Activated naive CD4-positive, alpha-beta T cell treated with anti-CD3 and anti-CD28 coated beads, Interleukin-2, amount 10 ng/mL, durations not matched to agents 7 days and 5 days (primary cell): ENCODE measurements at regions not wholly inside any gene's neighbourhood (a gene's known extent, or its start where the extent isn't known, plus 50 kb on each side); places are given as distances from the start of the nearest gene placed in this dataset.

ENCODE experiments used
- CTCF ChIA-PET: fragments of 350-600 bp; sonication (Branson Sonifier 250); formaldehyde crosslinking; loops from one replicate; lab custom pipeline; 2021; ENCODE audit warnings: antibody characterized with exemption; lab: Charles Lee
- DNase-seq: peaks from one replicate; pipeline ENCODE4 v3.0.0-alpha.2; 2020
- H3K27ac Mint-ChIP-seq: one replicate; pipeline ENCODE4 v1.8.0; 2021; ENCODE audit warnings: mild to moderate bottlenecking, moderate library complexity, mixed read lengths
- H3K27me3 Mint-ChIP-seq: one replicate; pipeline ENCODE4 v1.8.0; 2021; ENCODE audit warnings: mild to moderate bottlenecking, mixed read lengths
- H3K36me3 Mint-ChIP-seq: one replicate; pipeline ENCODE4 v1.8.0; 2021; ENCODE audit warnings: mixed read lengths
- H3K4me1 Mint-ChIP-seq: one replicate; pipeline ENCODE4 v1.8.0; 2021; ENCODE audit warnings: mixed read lengths
- H3K4me3 Mint-ChIP-seq: one replicate; pipeline ENCODE4 v1.8.0; 2021; ENCODE audit warnings: mild to moderate bottlenecking, moderate library complexity, mixed read lengths
- H3K9me3 Mint-ChIP-seq: one replicate; pipeline ENCODE4 v1.8.0; 2021; ENCODE audit warnings: mixed read lengths

DNA sequence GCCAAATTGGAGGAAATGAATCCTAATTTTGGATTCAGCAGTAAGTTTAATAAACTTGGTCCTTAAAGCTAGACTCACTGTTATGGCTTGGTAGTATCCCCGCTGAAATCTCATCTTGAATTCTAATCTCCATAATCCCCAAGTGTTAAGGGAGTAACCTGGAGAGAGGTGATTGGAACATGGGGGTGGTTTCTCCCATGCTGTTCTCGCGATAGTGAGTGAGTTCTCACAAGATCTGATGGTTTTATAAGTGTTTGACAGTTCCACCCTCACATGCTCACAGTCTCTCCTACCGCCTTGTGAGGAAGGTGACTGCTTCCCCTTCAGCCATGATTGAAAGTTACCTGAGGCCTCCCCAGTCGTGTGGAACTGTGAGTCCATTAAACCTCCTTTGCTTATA lies 824.5 kb upstream of the WWC1 start:
- peaks cover 11% of the 10 kb centered on the region for H3K9me3 Mint-ChIP-seq
- no peaks in the 10 kb centered on the region for H3K27me3 Mint-ChIP-seq
- no peak overlapping the region for H3K27ac Mint-ChIP-seq
- no peaks in the 10 kb centered on the region for H3K4me1 Mint-ChIP-seq
- H3K36me3 Mint-ChIP-seq, result no peaks in the 10 kb centered on the region
- no peak overlapping the region for H3K4me3 Mint-ChIP-seq
- CTCF ChIA-PET, result no interaction called here
- no peak for DNase-seq

DNA sequence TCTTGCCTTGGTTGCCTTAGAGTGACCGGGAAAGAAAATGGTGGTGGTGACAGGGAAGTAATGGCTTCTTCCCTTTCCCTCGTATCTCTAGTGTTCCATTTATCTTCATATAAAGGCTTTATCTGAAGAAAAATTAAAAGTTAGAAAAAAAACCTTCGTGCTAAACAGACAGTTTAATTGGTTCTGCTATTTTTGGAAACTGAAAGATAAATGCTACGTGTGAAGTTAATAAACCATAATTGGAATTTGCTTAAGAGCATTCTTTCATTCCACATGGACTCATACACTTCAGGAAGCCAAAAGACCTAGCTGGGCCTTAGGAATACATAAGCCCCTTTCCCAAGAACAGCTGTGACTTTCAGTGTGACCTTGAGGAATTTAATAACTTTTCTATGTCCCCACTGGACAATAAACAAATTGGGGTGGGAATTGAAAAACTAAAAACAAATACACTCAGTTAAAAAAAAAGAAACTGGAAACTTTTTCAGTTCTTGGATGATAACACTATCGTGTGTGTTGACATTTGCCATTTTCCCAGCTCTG lies 818.8 kb upstream of the WWC1 start:
- Mint-ChIP-seq H3K9me3 (peaks cover 4% of the 10 kb centered on the region), H3K27me3 (no peaks in the 10 kb centered on the region), H3K4me1 (no peaks in the 10 kb centered on the region), H3K36me3 (no peaks in the 10 kb centered on the region), H3K27ac (no peak overlapping the region), H3K4me3 (no peak overlapping the region)
- DNase-seq, result no peak
- CTCF ChIA-PET, result no interaction called here

DNA sequence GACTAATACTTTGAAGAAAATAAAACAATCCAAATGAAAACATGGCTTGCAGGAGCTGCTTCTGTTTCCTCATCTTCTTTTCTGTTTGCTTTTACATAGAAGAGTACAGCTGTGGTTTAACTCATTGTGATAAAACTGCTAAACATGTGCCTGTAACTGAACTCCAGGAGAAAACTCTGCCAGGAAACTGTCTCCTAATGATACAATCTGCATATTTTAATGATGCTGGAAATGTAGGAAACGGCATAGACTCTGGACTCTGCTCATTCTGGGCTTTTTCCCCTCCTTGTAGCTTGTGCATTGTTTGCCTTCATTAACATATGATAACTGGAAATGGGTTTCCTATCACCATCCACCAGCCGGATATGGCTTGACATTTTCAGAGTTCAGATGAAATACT lies 813.3 kb upstream of the WWC1 start:
- Mint-ChIP-seq H3K36me3 (no peaks in the 10 kb centered on the region), H3K27me3 (no peaks in the 10 kb centered on the region), H3K27ac (no peak overlapping the region), H3K4me3 (no peak overlapping the region), H3K4me1 (no peaks in the 10 kb centered on the region), H3K9me3 (peaks cover 8% of the 10 kb centered on the region)
- DNase-seq, result no peak
- CTCF ChIA-PET, result no interaction called here

DNA sequence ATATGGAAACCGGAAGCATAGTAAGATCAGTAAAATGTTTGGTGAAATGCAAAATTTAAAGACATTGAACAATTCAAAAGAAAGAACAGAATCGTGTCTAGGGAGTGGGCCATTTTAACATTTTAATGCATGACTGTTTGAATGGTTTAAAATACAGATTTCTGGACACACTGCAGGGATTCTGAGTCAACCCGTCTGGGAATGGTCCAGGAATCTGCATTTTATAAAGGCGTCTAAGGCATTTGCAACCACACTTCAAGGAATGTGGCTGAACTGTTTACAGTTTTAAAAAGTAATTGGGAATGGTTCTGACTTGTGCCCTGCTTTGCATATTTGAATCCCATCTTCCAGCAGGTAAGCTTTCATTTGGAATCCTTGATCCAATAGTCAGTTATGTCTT lies 811.7 kb upstream of the WWC1 start:
- Mint-ChIP-seq H3K4me3 (no peak overlapping the region), H3K27ac (no peak overlapping the region), H3K9me3 (peaks cover 11% of the 10 kb centered on the region), H3K36me3 (no peaks in the 10 kb centered on the region), H3K27me3 (no peaks in the 10 kb centered on the region), H3K4me1 (no peaks in the 10 kb centered on the region)
- no peak for DNase-seq
- CTCF ChIA-PET, result no interaction called here

DNA sequence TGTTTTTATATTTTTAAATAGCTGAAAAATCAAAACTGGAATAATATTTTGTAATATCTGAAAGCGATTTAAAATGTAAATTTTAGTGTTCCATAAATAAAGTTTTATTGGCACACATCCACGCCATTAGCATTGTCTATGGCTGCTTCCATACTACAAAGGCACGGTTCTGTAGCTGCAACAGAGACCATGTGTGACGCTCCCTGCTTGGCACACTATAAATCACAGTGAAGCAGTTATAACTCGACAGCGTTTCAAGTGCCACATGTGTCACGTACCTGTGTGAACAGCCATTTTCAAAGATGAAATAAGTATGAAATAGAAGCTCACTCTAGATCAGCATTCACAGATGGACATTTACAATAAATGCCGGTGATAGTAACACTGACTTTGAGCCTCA lies 810.1 kb upstream of the WWC1 start:
- no peak overlapping the region for H3K4me3 Mint-ChIP-seq
- H3K27ac Mint-ChIP-seq, result no peak overlapping the region
- DNase-seq, result no peak
- H3K4me1 Mint-ChIP-seq, result no peaks in the 10 kb centered on the region
- H3K27me3 Mint-ChIP-seq, result no peaks in the 10 kb centered on the region
- CTCF ChIA-PET, result no interaction called here
- peaks cover 10% of the 10 kb centered on the region for H3K9me3 Mint-ChIP-seq
- H3K36me3 Mint-ChIP-seq, result no peaks in the 10 kb centered on the region

DNA sequence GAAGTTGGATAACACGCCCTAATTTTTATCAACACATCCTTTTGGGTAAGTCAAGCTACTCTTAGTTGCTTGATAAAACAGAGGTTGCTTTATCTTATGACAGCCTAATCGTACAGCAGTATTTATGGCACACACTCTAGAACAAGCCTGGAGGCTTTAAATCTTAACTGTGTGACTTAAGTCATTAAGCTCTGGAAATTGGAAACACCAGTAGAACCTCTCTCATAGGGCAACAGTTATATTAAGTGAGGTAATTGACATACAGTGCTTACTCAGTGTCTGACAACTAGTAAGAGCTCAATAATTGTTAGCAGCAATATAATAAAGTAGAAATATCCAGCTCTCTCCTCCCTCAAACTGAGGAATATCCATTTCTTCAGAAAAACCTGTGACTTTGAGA lies 808.9 kb upstream of the WWC1 start:
- no peaks in the 10 kb centered on the region for H3K4me1 Mint-ChIP-seq

DNA sequence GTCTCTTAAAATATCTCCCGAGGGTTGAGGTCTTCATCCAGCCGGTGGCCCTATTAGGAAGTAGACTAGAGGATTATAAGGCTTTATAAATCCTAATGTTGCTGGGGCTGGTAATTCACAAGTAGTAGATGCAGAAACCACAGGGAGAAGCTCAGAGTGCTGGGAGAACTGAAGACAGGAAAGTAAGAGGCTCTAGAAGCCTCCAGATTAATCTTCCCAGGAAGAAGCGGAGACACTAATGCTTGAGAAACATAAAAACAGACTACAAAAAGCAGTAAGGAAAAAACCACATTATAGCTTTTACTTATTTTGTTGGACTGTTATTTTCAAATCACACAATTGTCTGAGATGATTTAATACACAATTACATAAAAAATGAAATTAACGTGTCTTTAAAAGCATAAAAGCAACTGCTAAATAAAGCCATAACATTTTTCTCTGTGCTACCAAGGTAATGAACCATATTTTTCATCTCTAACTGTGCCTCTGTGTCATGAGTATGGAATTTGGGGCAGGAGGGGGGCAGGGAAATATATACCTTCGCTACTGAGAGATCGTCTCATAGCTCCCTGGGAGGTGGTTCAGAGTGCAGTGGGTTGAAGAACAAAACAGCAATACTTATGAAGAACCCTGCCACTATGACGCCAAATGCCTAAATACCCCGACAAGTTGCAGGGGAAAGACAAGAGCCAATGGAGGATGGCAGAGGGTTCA lies 806.2 kb upstream of the WWC1 start:
- no peak overlapping the region for H3K27ac Mint-ChIP-seq
- no peak for DNase-seq

More for the DNA sequence above, 808.9 kb upstream of the WWC1 start:
- no peak for DNase-seq
- Mint-ChIP-seq H3K27me3 (no peaks in the 10 kb centered on the region), H3K4me3 (no peak overlapping the region), H3K9me3 (peaks cover 15% of the 10 kb centered on the region), H3K27ac (no peak overlapping the region), H3K36me3 (no peaks in the 10 kb centered on the region)
- CTCF ChIA-PET, result no interaction called here

DNA sequence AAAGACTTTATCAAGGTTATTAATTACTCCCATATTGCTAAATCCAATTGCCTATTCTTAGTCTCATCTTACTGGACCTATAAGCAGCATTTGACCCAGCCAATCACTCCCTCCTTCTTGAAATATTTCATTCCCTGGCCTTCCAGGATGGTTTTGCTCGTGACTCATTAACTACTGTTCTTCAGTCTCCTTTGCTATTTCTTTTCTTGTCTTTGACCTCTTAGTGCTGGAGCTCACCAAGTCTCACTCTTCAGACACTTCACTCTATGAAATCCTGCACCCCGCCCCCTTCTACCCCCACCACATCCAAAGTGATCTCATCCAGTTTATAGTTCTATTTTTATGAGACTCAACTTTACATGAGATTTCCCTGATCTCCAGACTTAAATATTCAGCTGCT lies 803.1 kb upstream of the WWC1 start:
- Mint-ChIP-seq H3K9me3 (peaks cover 9% of the 10 kb centered on the region), H3K4me3 (no peak overlapping the region), H3K36me3 (no peaks in the 10 kb centered on the region), H3K4me1 (no peaks in the 10 kb centered on the region), H3K27me3 (no peaks in the 10 kb centered on the region), H3K27ac (no peak overlapping the region)
- DNase-seq, result no peak
- CTCF ChIA-PET, result no interaction called here

More for the DNA sequence above, 806.2 kb upstream of the WWC1 start:
- CTCF ChIA-PET, result no interaction called here
- H3K4me3 Mint-ChIP-seq, result no peak overlapping the region
- no peaks in the 10 kb centered on the region for H3K27me3 Mint-ChIP-seq
- H3K36me3 Mint-ChIP-seq, result no peaks in the 10 kb centered on the region
- peaks cover 15% of the 10 kb centered on the region for H3K9me3 Mint-ChIP-seq
- H3K4me1 Mint-ChIP-seq, result no peaks in the 10 kb centered on the region

DNA sequence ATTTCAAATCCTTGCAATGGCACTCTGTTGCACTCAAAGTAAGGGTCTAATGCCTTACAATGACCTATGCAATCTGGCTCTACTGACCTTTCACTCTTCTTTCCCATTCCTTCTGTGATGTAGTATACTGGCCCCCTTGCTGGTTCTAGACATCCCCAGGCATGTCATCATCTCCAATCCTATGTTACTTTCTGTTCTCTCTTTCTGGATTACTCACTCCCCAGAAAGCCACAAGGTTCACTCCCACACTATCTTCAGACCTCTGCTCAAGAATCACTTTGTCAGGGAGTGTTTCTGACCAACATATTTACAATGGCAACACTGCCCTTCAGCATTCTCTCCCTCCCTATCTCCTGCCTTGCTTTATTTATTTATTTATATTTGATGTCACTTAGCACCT lies 802.2 kb upstream of the WWC1 start:
- Mint-ChIP-seq H3K27ac (no peak overlapping the region), H3K27me3 (no peaks in the 10 kb centered on the region), H3K36me3 (no peaks in the 10 kb centered on the region), H3K4me3 (no peak overlapping the region), H3K9me3 (peaks cover 8% of the 10 kb centered on the region), H3K4me1 (no peaks in the 10 kb centered on the region)
- CTCF ChIA-PET, result no interaction called here
- no peak for DNase-seq

DNA sequence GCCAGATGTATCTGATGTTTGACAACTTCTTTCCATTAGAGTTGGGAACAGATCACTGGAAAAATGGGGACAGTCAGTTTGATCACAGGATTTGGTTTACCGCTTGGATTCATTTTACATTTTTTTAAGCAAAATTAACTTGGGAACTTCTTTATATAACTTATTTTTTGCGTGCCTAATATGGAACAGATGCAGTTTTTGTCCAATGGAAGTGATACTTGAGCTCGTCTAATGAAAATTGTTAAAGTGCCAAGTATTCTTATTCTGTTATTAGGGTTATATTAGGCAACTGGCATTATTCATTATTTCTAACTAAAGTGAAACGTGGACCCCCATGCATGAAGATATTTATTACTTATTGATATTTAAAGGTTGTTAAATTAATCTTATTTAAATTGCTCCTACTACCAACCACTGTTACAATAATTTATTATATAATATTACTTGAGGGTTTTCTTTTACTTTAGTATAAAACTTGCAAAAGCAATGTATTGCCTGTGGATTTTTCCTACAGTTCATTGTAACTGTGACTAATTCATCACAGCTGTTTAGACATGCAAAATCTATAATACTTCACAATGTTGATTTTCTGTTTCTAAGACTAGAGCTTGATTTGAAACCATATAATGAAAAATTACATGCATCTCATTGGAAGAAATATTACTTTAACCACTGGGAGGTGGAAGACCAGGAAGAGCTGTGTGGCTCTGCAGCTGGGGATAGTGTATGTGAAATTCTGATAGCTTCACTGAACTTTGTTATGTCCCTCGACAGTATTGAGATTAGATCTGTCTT lies 787.3 kb upstream of the WWC1 start:
- Mint-ChIP-seq H3K27me3 (no peaks in the 10 kb centered on the region), H3K27ac (no peak overlapping the region), H3K36me3 (no peaks in the 10 kb centered on the region), H3K9me3 (peaks cover 3% of the 10 kb centered on the region), H3K4me3 (no peak overlapping the region), H3K4me1 (no peaks in the 10 kb centered on the region)
- DNase-seq, result no peak
- CTCF ChIA-PET, result no interaction called here

DNA sequence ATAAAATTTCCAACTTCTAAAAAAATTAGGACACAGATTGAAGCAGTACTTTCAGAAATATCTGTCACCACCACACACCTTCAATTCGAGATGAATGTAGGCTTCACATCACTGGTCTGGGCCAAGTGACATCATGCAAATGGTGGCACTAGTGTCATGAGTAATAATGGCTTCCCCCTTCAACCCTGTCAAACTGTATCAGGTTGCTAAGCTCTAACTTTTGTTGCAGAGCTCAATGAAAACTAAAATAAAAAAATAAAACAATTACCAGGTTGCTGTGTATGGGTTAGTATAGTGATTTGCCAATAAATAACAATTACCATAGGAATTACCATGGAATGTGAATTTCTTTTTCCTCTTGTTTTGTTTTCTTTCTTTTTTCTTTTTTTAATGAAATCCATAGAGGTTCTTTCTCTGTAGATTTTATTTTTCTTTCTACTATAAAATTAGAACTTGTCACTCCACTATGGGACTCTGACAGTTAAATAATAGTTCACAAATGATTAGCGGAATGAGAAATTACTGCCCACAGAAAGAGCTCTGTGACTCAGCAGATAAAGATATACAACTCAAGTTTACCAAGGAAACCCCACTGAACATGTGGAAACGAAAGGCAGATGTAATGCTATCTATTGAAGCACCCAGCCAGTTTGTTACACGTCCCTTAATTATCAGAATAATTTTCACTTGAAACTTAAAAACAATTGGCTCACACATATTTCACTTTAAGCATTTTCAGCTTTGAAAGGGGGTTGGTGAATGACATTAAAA lies 783.8 kb upstream of the WWC1 start:
- Mint-ChIP-seq H3K9me3 (peaks cover 2% of the 10 kb centered on the region), H3K36me3 (no peaks in the 10 kb centered on the region), H3K27ac (no peak overlapping the region), H3K4me3 (no peak overlapping the region), H3K27me3 (no peaks in the 10 kb centered on the region), H3K4me1 (no peaks in the 10 kb centered on the region)
- CTCF ChIA-PET, result no interaction called here
- no peak for DNase-seq

DNA sequence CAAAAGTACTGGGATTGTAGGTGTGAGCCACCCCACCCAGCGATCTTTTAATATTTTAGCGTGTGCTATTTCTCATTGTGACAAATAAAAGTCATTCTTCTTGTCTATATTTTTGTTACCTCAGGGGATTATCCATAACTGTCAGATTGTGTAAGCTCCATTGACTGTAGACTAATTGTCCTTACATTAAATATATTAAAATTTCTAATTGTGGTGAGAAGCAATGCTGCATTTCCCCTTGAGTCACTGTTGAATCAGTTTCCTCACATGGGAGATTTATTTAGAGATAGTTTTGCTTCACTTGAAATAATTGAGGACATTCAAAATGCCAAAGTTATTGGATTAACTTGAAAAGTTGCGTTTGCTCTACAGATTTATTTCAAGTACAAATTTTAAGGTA lies 782.4 kb upstream of the WWC1 start:
- Mint-ChIP-seq H3K27ac (no peak overlapping the region), H3K9me3 (peaks cover 2% of the 10 kb centered on the region), H3K27me3 (no peaks in the 10 kb centered on the region), H3K4me1 (no peaks in the 10 kb centered on the region), H3K4me3 (no peak overlapping the region), H3K36me3 (no peaks in the 10 kb centered on the region)
- no peak for DNase-seq
- CTCF ChIA-PET, result no interaction called here

DNA sequence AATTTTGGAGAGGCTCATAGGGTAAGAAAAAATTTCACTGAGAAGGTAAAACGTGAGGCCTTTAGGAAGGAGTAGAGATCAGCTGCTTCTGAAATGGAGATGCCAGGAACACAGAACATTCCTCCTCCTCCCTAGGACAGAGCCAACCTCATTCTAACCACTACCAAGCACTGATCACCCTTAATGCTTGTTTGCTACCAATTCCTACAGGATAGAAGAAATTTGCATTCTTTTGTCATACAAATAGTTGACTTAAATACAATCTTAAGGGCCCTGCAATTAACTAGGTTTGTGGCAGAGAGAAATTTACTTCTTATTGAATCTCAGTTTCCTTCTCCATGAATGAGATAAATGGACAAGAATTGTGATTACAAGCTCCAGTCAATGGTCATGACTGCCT lies 780.2 kb upstream of the WWC1 start:
- Mint-ChIP-seq H3K4me3 (no peak overlapping the region), H3K9me3 (peaks cover 2% of the 10 kb centered on the region), H3K4me1 (no peaks in the 10 kb centered on the region), H3K27me3 (no peaks in the 10 kb centered on the region), H3K36me3 (no peaks in the 10 kb centered on the region), H3K27ac (no peak overlapping the region)
- DNase-seq, result no peak
- CTCF ChIA-PET, result no interaction called here

DNA sequence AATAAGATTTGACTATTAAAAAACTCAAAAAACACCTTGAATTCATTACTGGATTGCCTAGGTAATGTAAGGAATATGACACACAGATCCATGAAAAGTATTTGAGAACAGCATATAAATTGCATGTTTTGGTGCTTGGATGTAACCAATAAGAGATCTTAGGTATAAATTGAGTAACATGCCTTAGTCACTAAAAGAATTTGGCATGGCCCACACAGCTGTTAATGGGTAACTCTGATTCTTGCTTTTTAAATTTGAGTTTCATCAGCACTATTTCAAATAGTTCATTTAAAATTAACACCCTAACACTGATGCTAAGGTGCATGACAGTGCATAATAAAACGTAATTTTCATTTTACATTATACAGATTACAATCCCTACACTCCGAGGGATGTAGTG lies 779.3 kb upstream of the WWC1 start:
- H3K4me3 Mint-ChIP-seq, result no peak overlapping the region
- no peaks in the 10 kb centered on the region for H3K36me3 Mint-ChIP-seq
- H3K27ac Mint-ChIP-seq, result no peak overlapping the region
- no peak for DNase-seq
- H3K9me3 Mint-ChIP-seq, result peaks cover 2% of the 10 kb centered on the region
- CTCF ChIA-PET, result no interaction called here
- H3K27me3 Mint-ChIP-seq, result no peaks in the 10 kb centered on the region
- H3K4me1 Mint-ChIP-seq, result no peaks in the 10 kb centered on the region
